MV-4-11 (cell line): ENCODE measurements at regions not wholly inside any gene's neighbourhood (a gene's known extent, or its start where the extent isn't known, plus 50 kb on each side); places are given as distances from the start of the nearest gene placed in this dataset.

Experiments
- DNase-seq: peaks from one replicate; lab custom pipeline; 2025; lab: John Stamatoyannopoulos, UW

DNA sequence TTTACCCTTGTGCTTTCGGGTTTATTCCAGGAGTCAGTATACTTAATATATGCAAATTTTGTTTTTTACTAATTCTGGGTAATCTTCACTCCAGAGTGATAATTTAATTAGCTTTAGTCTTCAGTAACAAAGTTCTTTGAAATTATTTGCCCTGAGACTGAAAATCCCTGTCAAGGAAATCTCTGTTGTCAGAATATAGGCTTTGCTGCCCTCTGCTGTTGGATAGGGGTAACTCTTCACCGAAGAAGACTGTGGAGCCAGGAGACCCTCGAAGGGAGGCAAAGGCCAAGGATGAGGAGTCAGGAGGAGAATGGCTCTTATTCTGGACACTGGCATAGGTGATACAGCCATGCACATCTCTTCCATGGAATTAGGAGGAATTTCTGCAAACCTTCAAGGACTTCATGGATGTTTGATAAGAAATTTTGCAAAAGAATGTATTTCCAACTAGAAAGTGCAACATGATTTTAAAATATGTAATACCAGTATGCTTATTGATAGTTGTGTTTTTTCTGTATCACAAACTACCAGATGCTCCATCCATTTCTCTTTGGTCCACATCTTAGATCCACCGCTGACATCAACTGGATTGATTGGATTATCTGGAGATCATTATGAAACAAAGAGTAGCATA lies 182.3 kb downstream of the RDH14 start:
- peak; percentile 2 for DNase-seq

DNA sequence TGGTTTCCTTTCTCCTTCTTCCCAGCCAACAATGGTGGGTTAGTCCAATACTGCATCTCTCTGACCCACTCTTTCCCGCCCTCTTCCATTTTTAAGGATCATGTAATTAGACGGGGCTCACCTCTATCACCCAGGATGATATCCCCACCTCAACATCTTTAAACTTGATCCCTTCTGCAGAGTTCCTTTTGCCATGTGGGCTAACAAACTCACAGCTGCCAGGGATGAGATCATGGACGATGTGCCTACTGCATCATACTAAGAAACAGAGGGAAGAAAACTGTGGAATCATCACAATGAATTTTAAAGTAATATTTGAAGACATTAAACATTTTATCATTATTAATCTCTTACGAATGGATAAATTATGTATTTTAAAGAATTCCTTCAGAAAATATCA lies 183.5 kb downstream of the RDH14 start:
- DNase-seq, result no peak

DNA sequence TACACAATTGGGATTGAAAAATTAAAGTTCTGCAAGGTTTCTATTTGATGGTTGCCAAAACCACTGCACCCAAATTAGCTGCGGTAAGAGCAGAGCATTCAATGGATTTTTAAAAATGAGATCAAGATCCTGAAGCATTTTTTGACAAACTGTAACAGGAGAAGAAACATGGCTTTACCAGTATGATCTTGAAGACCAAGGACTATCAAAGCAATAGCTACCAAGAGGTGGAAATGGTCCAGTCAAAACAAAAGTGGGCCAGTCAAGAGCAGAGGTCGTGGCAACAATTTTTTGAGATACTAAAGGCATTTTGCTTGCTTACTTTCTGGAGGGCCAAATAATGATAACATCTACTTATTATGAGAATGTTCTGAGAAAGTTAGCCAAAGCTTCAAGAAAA lies 186.8 kb downstream of the RDH14 start:
- no peak for DNase-seq

DNA sequence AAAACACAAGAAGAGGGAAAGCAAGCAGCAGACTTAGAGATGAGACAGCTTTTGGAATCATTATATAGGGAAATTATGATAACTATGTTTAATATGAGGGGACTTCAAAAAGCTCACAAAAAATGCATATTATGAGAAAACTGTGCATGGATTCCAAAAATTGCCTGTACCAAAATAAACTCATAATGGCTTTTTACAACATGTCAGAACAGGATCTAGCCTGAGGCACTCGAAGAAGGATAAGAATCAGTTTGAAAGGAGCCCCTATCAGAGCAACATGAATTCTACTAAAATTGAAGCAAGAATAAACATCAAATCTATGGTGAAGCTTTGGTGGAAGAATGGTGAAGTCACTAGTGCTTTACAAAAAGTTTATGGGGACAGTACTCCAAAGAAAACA lies 187.4 kb downstream of the RDH14 start:
- DNase-seq, result no peak

DNA sequence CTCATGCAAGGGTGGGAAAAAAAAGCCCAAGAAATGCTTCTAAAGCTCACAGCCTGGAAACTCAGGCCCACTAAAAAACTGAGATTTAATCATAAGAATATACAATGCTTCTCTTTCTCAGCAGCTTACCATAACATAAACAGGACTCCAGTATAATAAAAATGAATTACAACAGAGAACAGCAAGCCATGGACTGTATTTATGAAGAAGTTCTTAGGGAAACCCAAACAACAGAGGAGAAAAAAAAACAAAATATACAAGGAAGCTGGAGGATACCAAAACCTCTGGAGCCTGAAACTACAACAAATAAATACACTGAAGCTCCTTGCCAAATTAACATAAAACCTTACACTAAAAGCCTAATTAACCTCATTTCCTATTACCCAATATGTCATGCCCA lies 187.8 kb downstream of the RDH14 start:
- DNase-seq, result no peak

DNA sequence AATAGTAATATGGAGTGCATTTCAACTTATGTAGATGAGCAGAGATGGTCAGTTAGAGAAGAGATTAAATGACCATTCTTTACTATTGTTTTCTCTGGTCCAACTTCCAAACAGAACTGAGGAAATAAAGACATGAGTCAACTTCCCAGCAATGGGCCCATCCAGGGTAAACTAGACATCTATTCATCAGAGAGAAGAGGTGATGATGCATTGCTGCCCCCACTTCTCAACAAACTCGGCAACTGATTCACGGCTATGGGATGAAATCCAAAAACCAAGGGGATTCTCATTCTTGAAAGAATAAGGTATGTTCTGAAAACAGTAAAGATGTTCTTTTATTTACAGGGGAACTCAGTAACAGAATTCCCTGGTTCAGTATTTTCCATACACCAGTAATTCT lies 190.7 kb downstream of the RDH14 start:
- no peak for DNase-seq

DNA sequence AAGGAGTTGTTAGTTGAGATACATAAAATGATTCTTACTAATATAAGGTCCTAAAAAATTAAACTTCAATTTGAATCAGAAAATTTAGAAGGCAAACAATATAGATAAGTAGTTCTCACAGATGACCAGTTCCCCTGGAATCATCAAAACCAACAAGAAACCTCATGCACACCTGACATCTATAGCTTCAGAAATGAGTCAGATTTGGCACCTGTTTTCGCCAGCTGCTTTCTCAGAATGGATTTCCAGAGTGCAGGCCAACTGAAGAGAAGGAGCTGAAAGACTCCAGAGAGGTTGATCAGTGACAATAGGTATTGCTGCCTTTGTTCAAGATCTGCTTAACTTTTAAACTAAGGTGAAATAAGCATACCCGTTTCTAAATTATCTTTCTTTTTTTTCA lies 192.4 kb downstream of the RDH14 start:
- no peak for DNase-seq

DNA sequence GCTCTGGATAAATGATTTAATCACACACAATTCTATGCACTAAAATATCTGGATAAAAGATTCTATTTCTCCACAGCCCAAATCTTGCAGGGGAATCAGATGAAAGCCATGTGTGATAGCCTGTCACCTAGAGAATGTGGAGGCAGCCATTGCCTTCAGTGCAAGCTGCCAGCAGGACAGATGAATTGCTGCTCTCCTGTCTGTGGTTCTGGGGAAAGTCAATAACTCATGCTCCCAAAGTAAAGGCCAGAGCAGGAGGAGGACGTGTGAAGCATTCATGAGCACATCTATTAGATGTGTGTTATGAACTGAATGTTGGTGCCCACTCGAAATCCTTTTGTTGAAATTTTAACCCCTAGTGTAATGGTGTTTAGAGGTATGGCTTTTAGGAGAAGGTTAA lies 195.1 kb downstream of the RDH14 start:
- DNase-seq, result no peak

DNA sequence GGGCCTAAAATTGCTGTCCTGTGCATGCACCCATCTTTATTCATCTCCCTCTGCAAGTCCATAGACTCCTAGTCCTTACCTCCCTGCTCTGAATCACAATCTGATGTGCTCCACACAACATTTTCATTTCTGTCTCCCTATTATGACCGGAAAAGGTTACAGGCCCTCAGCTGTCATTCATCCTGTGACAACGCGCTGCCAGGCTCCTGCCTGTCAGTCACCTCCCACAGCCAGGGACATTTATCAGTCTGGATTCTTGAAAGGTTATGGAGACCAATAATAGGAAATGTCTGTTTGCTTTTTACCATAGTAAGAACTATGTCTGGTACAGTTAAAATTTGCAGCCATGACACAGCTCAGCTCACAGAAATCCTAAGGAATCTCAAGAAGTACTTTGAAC lies 197.1 kb downstream of the RDH14 start:
- DNase-seq, result no peak

DNA sequence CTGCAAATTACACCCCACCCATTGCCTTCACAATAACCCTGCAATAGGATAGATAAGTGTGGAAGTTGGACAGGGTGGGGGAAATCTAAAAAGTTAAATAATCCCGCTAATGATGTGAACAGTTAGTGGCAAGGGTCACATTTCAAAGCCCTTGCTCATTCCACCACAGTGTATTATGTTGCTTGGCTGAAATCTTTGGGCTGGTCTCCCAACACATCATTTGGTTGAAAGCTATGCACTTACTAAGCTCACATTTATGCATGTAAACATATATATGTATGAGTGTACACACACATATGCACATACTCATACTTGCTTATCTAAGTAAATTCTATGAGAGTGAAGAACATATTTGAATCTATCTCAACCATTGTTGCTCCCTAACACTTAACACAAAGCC lies 197.8 kb downstream of the RDH14 start:
- DNase-seq, result no peak

DNA sequence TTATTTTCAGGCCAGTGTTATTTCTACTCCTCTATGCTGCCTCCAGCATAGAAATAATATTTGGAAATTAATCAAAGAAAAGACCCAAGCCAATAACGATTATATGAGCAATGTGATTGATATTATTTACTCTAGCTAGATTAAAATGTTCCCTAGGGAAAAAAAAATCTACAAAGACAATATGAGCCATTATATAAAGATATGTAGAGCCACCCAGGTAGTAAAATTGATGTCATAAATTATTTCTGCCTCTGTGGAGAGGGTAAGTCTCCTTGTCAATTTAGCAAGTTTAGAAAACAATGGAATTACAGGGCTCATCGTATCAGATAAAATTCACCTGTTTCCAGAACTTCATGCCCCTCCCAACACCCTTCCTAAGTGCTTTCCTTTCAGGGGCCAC lies 202.9 kb downstream of the RDH14 start:
- no peak for DNase-seq

DNA sequence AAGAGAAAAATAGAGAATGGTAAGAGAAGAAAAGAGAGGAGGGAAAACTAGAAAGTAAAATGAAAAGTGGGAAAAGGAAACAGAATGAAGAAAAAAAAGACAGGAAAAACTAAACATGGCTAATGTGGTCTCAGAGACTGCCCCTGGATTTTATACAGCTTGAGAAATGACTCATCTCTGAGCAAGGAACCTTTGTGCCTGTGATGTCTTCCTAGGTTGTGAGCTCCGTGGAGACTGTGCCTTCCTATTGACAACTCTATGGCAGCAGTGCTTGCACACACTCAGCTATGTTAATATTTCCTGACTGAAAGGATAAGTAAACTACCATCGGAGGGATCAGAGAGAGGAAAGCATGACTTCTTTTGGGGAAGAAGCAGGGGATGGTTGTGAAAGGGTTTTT lies 203.8 kb downstream of the RDH14 start:
- no peak for DNase-seq

DNA sequence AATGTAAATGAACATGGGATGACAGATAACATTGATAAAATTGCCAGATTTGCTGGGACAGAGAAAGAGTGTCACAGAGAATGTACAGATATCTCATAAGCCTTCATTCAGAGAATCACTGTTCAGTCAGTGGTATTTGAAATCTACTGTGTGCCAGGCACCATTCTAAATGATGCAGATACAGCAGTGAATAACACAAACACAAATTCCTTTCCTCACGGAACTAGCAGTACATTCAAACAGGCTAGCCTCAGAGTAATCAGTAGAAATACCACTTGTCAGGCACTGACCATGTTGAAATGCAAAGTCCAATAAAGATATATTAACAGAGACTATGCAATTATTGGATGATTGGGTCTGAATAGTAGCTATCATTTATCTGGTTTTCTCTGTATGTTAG lies 211.0 kb downstream of the RDH14 start:
- no peak for DNase-seq

DNA sequence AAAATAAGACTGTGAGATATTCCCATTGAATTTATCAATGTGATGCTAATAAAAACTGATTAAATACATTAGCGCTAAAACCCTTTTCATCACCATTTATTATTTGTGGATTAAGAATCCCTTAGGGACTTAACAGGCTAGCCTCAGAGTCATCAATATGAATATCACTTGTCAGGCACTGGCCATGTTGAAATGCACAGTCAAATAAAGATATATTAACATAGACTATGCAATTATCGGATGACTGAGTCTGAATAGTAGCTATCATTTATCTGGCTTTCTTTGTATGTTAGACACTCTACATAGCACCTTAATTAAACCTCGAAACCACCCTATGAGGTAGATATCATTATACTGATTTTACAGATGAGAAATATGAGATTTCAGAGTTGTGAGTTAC lies 213.6 kb downstream of the RDH14 start:
- DNase-seq, result no peak

DNA sequence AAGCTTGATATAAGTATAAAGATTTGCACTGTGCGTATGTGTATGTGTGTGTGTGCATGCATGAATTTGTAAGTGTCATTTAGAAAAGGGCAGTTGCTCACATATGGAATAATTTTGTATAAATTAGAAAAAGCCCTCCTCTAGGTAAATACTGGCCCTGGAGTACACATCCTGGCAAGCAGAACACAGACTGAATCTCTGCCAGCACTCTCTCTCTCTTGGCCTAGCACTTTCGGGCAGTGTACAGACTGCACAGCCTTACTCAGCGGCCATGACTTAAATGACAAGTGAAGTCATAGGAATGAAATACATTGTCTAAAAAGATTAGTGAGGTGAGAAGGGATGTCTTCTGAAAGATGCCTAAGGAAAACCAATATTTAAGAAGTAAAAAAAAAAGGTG lies 214.1 kb downstream of the RDH14 start:
- no peak for DNase-seq

DNA sequence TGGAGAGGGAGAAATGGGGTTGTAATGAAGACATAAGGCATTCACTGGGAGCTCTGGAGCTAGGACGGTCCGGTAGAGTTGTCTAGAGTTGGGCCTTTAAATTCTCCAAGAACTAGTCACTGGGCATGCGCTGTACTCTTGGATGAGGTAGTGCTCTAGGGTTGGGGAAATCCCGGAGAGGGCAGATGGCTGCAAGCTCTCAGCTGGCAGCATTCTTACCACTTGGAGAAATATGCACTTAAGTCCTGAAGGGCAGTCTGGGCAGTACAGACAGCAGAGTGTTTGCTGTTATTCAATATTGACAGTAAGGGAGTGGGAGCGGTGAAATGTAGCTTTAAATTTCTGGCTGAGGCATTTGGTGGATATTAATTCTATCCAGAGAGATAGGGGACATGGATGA lies 214.6 kb downstream of the RDH14 start:
- no peak for DNase-seq

DNA sequence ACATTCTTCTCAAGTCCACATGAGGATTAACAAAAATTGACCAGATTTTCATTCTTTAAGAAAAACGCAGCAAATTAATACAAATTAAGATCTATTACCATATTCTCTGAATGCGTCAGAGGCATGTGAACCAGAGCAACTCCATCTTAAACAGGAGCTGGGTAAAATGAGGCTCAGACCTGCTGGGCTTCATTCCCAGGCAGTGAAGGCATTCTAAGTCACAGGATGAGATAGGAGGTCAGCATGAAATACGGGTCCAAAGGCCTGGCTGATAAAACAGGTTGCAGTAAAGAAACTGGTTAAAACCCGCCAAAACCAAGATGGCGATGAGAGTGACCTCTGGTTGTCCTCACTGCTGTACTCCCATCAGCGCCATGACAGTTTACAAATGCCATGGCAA lies 217.6 kb downstream of the RDH14 start:
- no peak for DNase-seq

DNA sequence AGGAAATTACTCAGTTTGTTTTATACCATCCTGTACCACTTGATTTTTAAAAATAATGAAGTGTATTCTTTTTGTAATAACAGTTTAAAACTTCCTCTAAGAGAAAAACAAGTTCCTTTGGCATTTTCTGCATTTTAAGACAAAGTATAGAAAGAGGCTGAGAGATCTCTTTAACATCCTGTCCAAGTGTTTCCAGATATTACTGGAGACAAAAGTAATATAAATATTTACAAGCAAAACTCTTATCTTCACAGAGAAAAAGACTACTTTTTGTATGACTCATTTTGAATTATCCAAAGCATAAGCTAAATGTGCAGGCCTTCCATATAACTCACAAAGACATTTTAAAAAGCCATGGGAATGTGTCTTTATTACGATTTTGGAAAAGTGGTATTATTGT lies 221.1 kb downstream of the RDH14 start:
- no peak for DNase-seq

DNA sequence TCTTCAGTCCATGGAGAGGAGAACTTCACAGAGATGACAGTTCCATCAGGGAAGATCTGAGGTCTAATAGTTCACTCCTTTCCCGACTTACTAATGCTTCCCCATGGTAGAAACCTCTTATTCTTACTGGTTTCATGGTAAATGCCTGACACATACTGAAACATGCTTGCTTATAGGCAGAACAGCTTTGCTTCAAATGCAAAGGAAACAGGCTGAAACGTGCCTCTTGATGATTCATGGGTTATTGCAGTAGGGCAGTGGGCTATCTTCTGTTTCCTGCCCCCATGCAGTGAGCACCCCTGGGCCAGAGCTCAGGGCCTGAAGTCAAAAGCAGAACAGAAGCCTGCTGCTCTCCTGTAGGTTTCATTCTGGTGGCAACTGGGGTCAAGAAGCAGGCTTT lies 223.5 kb downstream of the RDH14 start:
- DNase-seq, result no peak

DNA sequence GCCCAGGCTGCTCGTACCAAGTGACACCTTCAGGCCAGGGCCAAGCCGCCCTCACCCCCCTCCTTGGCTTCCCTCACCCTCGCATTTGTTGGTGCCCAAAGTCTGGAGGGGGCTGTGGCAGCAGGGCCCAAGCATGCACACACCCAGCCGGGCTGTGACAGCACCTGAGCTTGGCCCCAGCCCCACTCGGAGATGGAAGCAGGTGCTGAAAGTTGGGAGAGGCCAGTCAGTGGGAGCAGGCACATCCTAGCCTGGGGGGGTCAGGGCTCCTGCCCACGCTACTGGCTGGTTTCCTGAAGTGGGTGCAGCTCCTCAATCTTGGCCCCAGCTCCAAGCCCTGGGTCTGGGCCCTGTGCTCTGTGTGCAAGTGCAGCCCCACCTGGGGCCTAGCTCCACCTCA lies 228.0 kb downstream of the RDH14 start:
- no peak for DNase-seq

DNA sequence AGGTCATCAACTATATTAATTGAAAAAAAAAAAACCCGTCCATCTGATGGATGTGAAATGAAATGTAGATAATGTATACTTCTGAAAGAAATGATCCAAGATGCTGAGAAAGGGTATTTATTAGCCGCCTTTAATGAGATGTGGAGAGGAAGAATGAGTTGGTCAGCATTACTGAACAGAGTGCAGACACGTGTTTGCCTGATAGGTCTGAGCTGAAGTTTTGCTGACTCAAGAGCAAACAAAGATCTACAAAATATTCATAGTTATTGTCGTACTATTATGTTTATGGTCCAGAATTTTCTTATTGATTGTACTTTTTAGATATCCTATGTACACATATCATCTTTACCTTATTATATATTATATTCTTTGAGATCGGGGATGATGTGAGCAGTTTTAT lies 235.3 kb downstream of the RDH14 start:
- DNase-seq, result no peak

DNA sequence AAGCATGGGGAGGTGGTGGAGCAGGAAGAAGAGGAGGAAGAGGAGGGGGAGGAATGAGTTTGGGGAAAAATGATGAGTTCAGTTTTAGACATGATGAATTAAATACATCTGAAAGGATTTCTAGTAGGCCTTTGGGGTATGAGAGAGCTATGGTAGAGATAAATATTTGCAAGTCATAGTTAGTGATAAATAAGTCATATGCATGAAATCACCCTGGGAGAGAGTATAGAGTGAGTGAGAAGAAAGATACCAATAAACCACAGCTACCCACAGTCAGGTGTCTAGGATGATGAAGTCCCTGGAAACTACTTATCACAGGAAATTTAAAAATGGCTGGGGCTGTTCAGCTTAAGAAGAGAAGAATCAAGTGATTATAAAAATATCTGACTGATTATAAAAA lies 240.5 kb downstream of the RDH14 start:
- no peak for DNase-seq

DNA sequence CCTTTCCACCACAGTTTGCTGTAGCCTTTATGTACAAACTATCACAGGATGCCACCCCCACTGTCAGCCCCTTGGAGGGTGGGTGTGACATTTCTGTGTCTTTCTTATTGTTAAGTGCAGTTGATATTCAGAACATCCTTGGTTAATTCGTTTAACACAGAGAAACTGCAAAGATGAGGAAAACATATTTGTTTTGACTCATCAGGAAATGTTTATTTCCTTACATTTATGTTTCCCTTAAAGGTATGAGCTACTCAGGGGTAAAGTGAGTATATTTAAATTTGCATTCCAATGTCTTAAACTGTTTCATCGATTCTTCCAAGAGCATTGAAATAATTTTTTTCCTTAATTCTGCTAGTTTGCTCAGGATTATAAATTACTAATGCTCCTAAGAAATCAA lies 243.4 kb downstream of the RDH14 start:
- no peak for DNase-seq

DNA sequence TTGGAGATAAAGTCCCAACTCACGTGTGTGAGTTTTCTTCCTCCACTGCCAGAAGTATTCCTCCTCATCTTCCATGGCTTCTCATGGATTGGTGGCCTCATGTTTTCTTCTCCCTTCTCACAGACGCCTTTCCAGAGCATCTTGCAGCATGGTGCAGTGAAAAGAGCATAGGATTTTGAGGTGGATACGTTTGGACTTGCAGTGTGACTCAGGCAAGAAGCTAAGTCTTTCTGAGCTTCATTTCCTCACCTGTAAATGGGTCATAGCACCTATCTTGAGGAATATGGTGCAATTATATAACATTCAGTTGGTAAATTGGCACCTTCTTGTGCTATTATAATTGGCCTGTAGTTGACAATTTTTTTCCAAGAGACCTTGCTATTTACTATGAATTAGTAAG lies 247.6 kb downstream of the RDH14 start:
- no peak for DNase-seq
